Stimulated activated CD8-positive, alpha-beta memory T cell treated with anti-CD3 and anti-CD28 coated beads, Interleukin-7, amount 100 ng/mL, for 24 hours (primary cell): ENCODE measurements at regions not wholly inside any gene's neighbourhood (a gene's known extent, or its start where the extent isn't known, plus 50 kb on each side); places are given as distances from the start of the nearest gene placed in this dataset.

Experiments
- DNase-seq: peaks from one replicate; pipeline ENCODE4 v3.0.0-alpha.2; 2020; ENCODE audit warnings: low read depth

DNA sequence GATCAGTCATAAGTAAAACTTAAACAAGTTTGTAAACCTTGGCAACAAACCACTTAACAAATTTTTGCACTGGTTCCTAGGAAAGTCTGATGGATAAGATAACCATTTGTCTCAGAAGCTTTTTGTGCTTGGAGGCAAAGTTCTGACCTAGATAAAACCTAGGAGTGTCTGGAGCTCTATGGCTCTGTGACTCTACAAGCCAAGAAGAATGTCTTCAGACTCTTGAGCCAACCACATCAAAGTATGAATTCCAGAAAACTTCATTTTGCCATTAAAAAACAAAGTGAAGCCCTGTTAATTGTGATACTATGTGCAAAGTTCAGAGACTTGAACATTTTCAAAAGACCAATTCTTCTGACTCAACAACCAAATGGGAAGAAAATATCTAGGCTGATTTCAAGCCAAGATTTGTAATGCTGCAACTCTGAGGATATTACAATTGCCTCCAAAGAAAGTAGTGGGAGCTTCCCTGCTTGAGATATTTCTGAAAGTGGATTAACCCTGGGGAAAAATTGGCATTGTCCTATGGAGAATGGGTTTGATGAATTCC lies 158.1 kb upstream of the FOXQ1 start:
- DNase-seq, result no peak

DNA sequence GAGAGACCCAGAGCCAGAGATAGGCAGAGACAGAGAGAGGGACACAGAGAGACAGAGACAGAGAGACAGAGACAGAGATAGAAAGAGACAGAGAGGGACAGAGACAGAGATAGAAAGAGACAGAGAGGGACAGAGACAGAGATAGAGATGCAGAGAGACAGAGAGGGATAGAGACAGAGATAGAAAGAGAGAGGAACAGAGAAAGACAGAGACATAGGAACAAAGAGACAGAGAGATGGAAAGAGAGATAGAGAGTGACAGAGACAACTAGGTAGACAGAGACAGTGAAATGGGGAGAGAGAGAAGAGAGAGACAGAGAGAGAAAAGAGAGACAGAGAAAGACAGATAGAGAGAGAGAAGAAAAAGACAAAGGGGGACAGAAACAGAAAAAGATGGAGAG lies 165.4 kb upstream of the FOXQ1 start:
- DNase-seq, result no peak

DNA sequence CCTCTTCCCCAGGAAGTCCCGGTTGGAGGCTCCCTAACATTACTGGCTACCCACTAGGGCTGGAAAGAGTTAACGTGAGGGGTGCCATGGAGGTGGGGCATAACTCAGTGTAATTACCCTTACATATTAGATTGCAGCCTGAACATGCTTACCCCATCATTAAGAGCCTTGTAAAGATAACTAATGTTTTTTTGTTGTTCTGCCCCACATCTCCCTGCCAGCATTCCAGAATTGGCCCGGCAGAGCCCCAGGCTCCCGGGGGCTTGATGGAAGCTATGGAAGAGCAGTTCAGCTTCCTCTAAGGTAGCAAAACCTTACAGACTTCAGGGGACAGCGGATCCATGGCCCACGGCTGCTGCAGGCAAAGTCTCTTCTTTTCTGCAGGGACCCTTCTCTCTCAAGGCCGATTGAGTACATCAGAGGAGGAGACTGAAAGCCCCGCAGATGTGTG lies 166.1 kb upstream of the FOXQ1 start:
- no peak for DNase-seq

DNA sequence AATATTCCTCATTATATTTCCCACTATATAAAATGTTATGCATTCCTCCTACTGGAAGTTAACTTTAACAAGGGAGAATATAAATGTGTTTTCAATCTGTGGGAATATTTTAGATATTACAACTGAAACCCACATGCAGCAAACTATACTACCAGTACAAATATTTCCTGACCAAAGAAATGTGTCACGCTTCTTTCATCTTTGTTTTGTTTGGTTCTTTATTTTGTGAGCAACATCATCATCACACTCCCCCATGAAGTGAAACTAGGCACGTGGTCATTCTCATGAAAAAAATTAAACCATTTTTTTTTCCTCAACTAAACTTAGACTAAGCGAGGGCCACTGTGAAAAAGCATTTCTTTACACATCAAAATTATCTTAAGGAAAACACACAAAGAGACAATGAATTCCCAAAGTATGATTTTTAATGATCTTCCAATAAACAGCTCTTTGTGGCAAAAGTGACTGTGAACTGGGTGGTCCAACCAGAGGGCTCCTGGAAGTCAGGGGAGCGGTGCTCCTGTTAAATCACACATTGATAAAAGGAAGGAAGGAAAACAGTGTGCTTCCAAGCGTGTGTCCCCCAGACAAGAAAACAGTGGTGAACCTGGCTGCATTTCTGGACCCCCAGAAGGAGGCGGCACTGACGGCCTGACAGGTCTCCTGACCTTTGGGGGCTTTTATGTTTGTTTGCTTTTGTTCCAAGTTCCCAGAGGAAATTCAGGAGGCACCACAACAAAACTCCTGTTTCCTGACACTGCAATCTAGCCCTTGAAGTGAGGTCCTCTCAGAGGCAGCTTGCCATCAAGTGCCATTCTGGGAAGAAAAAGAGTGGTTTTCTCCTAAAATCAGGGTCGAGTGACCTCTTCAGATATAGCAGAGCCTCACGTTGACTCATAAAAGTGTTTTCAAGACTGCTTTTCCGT lies 166.8 kb upstream of the FOXQ1 start:
- no peak for DNase-seq

DNA sequence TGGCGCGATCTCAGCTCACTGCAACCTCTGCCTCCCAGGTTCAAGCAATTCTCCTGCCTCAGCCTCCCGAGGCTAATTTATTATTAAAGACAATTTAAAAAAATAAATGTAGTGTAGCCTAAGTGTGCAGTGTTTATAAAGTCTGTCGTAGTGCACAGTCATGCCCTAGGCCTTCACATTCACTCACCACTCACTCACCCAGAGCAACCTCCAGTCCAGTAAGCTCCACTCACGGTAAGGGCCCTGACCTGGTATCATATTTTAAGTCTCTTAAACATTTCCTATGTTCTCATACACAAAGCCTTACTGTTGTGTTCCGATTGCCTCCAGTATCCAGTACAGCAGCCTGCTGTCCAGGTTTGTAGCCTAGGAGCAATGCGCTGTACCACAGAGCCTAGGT lies 168.2 kb upstream of the FOXQ1 start:
- no peak for DNase-seq

DNA sequence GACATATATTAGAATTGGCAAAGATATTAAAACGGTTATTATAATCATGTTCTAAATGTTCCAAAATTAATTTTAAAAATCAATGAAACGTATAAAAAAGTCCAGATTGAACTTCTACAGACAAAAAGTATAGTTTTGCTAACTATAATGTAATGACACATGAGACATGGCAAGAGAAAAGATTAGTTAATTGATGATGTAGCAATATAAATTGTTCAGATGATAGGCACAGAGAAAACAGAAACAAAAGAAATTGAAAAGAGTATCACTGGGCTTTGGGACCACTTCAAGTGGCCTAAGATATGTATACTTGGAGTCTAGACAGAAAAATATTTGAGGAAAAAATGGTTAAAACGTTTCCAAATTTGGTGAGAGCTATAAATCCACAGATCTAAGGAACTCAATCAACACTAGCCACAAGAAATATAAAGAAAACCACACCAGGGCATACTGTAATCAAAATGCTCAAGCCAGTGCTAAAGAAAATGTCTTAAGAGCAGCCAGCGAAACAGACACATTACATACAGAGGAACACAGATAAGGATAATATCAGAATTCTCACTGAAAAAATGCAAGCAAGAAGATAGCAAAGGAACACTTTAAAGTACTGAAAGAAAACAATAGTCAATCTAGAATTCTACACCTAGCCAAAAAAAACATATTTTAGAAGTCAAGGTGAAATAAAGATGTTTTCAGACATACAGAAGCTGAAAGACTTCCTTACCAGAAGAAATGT lies 172.6 kb upstream of the FOXQ1 start:
- DNase-seq, result no peak

DNA sequence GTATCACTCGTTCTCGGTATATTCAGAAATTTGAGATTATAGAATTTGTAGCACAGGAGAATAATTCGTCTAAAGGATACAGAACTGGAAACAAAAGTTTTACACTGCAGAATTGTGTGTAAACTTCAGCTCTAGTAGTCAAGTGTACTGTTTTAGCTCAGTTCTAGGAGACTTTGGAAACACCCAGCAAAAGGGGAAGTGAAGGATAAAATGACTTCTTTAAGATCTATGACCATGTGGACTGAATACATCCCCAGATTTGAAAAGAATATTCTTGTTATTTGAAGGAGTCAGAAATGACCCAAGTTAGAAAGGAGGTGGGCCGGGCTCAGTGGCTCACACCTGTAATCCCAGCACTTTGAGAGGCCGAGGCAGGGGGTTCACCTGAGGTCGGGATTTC lies 174.0 kb upstream of the FOXQ1 start:
- DNase-seq, result no peak

DNA sequence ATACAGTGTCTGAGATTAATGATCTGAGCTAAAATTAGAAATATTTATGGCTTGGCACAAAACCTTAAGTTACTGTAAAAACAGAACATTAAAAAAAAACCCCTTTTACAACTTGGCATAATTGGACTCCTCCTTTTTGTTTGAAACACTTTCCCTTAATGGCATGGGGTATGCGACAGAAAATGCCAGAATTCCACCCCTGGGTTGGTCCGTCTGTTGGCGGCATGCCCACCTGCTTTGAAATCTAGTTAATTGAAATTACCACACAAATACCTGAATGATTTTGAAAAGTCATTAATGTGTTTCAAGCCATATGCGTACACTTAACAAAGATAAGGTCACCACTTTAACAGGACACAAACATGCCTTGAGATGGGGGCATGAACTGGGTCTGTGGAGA lies 175.1 kb upstream of the FOXQ1 start:
- DNase-seq, result no peak

DNA sequence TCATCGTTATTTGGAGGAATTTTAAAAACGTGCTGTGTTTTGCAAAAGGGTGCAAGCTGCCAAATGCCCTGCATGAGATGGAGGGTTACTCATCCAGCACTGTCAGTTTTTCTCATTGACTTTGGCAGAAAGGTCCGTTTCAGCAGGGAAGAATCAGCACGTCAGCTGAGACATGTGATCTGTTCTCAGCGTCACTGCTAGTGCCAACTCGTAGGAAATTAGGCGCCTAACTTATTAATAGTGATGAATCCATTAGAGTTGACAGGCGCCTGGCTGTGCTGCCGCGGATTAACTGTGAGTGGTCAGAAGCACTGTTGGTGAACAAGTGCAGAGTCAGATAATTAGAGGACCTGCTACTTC lies 175.5 kb upstream of the FOXQ1 start:
- DNase-seq, result no peak

DNA sequence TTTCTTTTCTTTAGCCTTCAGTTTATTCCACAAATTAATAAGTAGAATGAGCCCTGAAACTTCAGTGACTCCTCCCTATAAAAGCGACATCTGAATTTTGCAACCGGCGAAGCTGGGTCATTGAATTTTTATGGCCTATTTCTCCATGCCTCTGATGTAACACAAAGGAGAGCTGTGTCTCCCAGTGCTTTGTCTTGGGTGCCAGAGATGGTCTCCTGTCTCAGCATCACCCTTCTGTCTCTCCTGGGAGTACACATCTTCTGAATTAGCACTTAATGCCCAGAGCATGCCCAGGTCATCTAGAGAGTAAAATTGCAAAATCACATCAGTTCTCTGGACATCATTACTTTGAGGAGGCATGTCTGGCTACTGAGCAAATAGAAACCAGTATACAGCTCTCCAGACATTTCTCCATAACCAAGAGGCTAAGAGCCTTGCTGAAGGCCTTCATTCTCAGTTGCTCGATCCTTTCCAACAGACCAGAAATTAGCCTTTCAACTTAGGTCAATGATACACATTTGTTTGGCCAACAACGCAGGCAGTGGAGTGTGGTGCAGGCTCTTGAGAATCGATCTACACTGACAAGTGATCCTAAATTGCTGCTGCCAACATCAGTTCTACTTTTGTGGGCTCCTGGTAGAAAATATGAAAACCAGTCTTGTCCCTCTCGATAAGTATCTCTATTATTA lies 176.0 kb upstream of the FOXQ1 start:
- DNase-seq, result no peak

DNA sequence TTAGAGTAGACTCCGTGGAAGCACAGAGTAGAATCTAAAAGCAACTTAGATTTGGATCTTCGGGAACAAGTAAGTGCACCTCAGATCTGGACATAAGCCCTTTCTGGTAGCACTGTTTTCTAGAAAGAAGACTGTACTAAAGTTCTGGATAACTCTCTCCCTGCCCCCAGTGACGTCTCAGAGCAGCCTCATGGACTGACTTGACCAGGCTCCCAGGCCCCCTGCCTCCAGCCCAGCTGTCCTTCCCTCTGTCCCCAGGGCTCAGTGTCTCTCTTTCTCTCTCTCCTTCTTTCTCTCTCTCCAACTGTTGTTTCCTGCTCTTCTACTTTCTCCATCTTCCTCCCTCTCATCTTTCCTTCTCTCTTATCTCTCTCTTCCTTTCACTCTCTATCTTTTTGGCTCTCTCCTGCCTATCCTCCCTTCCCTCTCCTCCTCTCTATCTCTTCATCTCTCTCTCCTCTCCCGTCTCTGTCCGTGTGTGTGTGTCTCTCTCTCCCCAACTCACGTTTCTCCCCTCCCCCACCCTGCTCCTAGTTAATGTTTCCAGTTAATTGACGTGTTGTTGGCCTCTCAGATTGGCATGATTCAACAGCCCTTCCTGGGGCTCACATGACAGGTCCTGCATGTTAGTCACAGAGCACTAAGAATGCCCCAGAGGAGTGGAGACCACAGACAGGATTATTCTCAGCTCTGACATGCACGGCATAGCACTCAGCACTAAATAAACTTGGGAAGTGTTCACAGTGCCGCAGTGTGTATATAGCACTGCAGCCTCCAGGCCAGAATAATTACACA lies 180.4 kb upstream of the FOXQ1 start:
- no peak for DNase-seq

DNA sequence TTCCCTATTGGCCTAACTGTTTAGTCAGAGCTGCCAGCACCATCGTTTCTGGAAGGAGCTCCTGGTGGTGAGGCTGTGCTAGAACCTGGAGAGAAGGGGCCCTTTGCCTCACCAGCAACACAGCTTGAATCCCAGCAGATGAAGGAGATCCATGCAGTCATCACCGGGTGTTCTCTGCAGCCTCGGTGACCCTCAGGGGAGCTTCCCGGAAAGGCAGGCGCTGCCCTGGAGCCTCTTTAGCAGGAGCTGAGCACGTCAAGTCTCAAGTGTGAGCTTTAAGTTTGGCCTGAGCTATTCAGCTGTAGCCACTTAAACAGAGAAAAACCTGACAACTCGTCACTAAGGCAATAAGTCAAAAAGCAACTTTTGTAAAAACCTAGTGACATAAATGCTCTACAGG lies 181.2 kb upstream of the FOXQ1 start:
- DNase-seq, result no peak

DNA sequence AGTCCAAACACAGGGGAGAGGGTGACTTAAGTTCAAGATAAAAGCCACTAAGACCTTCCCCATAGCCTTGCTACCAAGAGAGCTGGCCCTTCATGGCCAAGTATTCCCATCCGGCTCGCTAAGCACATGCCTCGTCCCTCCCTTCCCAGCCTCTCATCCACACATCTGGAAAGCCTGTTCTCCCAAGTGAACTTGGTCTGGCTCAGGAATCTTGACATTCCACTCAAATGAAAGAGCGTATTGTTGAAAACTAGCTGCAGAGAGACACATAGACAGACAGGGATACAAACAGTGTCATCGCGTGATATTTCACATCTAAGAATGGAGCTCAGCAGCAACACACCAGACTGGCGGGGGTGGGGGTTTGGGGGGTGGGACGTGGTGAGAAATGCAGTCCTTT lies 182.8 kb upstream of the FOXQ1 start:
- DNase-seq, result no peak

DNA sequence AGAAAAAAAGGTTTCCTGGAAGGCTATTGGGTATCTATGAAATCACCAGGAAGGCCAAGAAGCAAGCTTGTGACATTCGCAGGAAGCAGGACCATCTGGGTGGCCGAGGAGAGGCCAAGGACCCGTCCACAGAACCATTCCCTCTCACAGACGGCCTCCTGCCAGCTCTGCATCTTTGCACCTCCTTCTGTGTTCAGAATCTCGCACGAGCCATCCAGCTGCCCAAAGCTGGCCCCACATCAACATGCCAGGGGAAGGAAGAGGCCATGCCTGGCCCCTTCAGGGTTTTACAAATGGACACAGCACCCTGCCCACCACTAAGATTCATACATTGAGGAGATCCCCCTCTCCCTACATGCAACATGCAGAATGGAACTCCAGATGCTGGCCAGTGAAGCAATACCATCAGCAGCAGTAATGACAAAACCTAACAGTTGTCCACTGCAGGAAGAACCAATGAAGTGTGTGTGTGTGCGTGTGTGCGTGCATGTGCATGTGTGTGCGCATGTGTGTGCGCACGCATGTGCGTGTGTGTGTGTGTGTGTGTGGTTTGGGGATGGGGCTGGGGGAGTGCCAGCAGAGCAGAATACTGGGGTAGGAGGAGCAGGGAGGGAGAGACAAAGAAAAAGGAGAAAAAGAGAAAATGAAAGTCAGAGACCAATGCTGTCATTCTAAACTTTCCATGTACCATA lies 184.2 kb upstream of the FOXQ1 start:
- DNase-seq, result no peak

DNA sequence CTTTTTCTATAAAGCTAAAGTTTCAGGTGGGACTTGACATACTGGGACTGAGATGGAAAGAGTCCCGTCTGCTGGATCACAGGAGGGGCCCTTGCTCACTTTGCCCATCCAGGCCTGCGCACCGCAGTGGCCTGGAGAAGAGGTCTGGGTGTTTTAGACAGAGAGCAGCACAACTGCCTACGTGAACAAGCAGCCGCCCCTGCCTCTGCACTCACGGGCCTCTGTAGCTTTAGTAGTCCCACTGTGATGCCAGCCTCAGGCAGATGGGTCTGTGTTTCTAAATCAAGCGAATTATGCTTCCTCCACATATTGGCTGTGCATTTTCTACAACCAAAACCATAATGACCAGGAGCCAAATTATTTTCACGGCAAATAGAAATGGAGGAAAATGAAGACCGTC lies 184.8 kb upstream of the FOXQ1 start:
- DNase-seq, result no peak

DNA sequence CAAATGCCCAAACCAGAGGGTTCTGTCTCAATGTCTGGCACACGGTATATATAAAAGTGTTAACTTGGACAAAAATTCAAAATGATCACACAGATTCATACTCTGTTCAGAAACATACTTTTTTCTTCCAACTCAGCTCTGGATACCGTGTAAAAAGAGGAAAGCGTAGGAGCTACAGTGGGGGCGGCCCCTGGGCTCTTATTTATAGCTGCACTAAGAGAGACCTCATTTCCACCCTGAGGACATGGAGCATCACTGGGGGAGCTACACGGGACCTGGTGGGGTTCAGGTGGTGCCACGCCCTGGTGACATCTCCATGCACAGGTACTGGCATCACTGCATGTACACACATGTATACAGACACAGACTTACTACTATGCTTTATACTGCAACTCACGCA lies 185.9 kb upstream of the FOXQ1 start:
- DNase-seq, result no peak

DNA sequence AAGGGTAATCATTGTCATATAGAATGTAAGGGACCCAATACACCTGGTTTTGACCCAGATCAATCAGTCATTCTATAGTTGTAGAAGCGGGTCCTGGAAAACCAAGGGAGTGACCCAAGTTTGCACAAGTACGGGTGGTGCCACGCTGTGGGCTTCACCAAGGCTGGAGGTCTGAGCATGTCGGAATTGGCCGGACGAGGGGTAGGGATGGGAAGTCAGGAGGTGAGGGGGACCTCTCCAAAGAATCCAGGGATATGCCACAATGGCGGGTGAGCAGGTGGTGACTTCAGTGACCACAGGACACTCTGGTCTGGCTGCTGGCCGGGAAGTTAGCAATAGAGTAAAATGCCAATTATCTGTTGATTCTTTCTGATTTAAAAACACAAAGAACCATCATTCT lies 186.6 kb upstream of the FOXQ1 start:
- DNase-seq, result no peak

DNA sequence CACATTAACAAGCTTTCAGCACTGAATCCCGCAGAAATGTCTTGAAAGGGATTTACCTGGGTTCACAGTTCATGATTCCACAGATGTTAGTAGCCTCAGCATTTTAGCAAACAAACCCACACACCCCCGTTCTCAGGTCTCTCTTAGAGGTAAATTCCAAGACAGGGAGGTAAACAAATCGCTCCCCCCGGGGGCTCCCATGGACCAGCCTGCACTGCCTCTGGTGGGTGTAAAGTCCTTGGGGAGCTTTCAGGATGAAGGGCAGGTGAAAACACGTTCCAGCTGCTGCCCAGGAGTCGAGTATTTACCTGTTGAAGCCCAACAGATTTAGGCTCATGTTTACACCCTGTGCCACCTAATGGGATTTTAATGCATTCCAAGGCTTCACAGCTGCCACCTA lies 187.0 kb upstream of the FOXQ1 start:
- no peak for DNase-seq

DNA sequence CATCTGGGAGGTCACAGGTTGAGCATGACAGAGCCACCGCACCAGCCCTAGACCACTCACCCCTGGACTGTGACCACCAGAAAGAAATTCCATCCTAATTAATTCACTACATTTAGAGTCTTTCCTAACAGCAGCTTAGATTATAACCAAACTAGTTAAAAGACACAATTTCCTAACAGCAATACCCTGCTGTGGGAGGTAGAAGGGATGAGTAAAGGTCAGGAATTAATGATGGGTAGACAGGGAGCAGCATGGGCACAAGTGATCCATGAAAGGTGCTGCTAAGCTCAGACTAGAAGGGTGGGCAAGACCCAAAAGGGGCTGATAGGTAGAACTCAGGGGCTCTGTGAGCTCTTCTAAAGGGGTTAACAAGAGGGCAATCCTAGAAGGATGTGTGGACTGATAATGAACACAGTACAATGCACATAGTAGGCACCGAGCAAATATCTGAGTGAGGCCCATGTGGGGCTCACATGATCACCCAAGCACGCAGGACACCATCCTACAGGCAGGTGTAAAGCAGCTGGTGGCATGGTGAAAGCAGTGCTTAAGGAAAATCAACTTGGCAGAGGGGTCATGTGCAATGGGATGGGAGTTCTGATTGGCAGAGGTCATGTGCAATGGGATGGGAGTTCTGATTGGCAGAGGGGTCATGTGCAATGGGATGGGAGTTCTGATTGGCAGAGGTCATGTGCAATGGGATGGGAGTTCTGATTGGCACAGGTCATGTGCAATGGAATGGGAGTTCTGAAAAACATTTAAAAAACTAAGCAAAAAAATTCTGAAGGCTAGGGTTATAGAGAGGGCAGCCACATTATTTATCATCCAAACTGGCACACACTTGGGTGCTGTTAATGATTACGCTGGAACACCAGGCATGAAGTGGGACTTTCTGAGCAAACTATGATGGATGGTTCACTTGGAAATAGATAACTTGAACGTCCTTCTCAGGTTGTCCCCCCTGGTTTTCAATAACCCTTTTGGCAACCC lies 188.2 kb upstream of the FOXQ1 start:
- DNase-seq, result no peak

DNA sequence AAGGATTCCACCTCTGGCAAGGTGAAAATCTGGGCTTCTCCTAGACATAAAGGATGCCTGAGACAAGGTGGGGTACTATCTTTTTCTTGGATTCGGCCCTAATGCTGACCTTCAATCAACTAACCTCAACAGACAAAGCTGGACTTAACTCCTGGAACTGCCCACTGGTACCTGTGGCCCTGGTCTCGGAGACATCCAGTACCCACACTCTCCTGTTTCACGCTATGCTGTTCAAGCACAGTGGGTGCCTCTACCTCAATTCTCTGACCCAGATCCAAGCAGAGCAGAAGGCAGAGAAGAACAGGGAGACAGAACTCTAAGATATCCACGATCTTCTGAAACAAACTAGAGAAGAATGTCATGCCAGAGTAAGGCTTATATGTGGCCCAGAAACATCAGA lies 189.8 kb upstream of the FOXQ1 start:
- DNase-seq, result no peak
